ENCODE measurements at regions not wholly inside any gene's neighbourhood (a gene's known extent, or its start where the extent isn't known, plus 50 kb on each side); places are given as distances from the start of the nearest gene placed in this dataset.

DNA sequence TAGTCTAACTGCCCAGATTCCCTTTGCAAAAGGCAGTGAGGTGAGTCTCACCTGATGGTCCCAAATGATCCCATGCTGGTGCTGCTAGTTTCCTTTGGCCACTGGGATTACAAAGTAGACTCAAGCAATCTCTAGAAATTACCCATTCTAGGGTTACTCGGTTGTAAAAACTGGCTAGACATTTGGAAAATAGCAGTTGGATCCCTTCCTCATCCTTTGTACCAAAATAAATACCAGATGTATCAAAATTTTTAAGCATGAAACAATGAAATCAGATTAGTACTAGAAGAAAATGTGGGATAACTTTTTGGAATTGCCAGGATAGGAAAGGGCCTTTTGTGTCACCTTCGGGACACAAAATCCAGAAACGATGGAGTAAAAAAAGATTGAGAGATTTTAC, 112.9 kb upstream of the TOP1 start:
- H3K4me1 ChIP-seq (ENCODE audit: insufficient read depth, low read length) = no peaks in the 10 kb centered on the region
- H3K4me3 Mint-ChIP-seq (ENCODE audit: unreplicated experiment) = no peak overlapping the region
- no peak for TF ChIP-seq CTCF (IDR thresholded peaks at IDR 0.05; ENCODE audit: insufficient read depth, low read depth, low read length)
- TF ChIP-seq EZH2 (IDR thresholded peaks at IDR 0.05; ENCODE audit: insufficient read depth, low read length) = no peak
- H3K4me3 ChIP-seq (ENCODE audit: insufficient read depth, low read depth, low read length) = no peak overlapping the region
- no peaks in the 10 kb centered on the region for H3K4me1 Mint-ChIP-seq (ENCODE audit: low read depth, unreplicated experiment)
- peaks cover 4% of the 10 kb centered on the region for H3K27me3 Mint-ChIP-seq (ENCODE audit: low read depth, unreplicated experiment)
- peaks cover 5% of the 10 kb centered on the region for H3K9me3 Mint-ChIP-seq (ENCODE audit: unreplicated experiment)
- H3K27ac ChIP-seq (ENCODE audit: low read depth, low read length) = no peak overlapping the region
- no peaks in the 10 kb centered on the region for H3K9me3 ChIP-seq (ENCODE audit: insufficient read depth, low read depth, low read length)
- FAIRE-seq (no peak), DNase-seq (ENCODE audit: low read depth) (no peak)
- H4K20me1 ChIP-seq (ENCODE audit: insufficient read depth, low read length) = no peaks in the 10 kb centered on the region
- H3K36me3 ChIP-seq (ENCODE audit: insufficient read depth, low read length) = no peaks in the 10 kb centered on the region
- H3K79me2 ChIP-seq (ENCODE audit: insufficient read depth, low read length) = no peaks in the 10 kb centered on the region
- no peak overlapping the region for H3K9ac ChIP-seq (ENCODE audit: low read length)
- no peak overlapping the region for H3K27ac Mint-ChIP-seq (ENCODE audit: unreplicated experiment)
- no peak overlapping the region for H3K4me2 ChIP-seq (ENCODE audit: low read length)
- H2AFZ ChIP-seq (ENCODE audit: low read depth, low read length) = no peak overlapping the region
- H3K27me3 ChIP-seq (ENCODE audit: insufficient read depth, low read length) = no peaks in the 10 kb centered on the region
- H3K36me3 Mint-ChIP-seq (ENCODE audit: low read depth, unreplicated experiment) = no peaks in the 10 kb centered on the region

- H3K9ac ChIP-seq (ENCODE audit: low read length) = no peak overlapping the region
- H3K27me3 ChIP-seq (ENCODE audit: insufficient read depth, low read length) = no peaks in the 10 kb centered on the region
- no peaks in the 10 kb centered on the region for H3K9me3 ChIP-seq (ENCODE audit: insufficient read depth, low read depth, low read length)
- H3K79me2 ChIP-seq (ENCODE audit: insufficient read depth, low read length) = no peaks in the 10 kb centered on the region
- Mint-ChIP-seq H3K27me3 (ENCODE audit: low read depth, unreplicated experiment) (peaks cover 4% of the 10 kb centered on the region), H3K4me1 (ENCODE audit: low read depth, unreplicated experiment) (no peaks in the 10 kb centered on the region), H3K4me3 (ENCODE audit: unreplicated experiment) (no peak overlapping the region), H3K9me3 (ENCODE audit: unreplicated experiment) (peaks cover 5% of the 10 kb centered on the region), H3K27ac (ENCODE audit: unreplicated experiment) (no peak overlapping the region), H3K36me3 (ENCODE audit: low read depth, unreplicated experiment) (no peaks in the 10 kb centered on the region)
- H3K4me1 ChIP-seq (ENCODE audit: insufficient read depth, low read length) = no peaks in the 10 kb centered on the region
- H3K4me3 ChIP-seq (ENCODE audit: insufficient read depth, low read depth, low read length) = no peak overlapping the region
- FAIRE-seq (no peak), DNase-seq (ENCODE audit: low read depth) (no peak)
- no peak overlapping the region for H3K4me2 ChIP-seq (ENCODE audit: low read length)
- no peak overlapping the region for H2AFZ ChIP-seq (ENCODE audit: low read depth, low read length)
- H4K20me1 ChIP-seq (ENCODE audit: insufficient read depth, low read length) = no peaks in the 10 kb centered on the region
- TF ChIP-seq EZH2 (IDR thresholded peaks at IDR 0.05; ENCODE audit: insufficient read depth, low read length) (no peak), CTCF (IDR thresholded peaks at IDR 0.05; ENCODE audit: insufficient read depth, low read depth, low read length) (no peak)
- H3K27ac ChIP-seq (ENCODE audit: low read depth, low read length) = no peak overlapping the region
- no peaks in the 10 kb centered on the region for H3K36me3 ChIP-seq (ENCODE audit: insufficient read depth, low read length)
These were observed 112.3 kb upstream of the TOP1 start for GRCh38 chr20:40916276-40916675.

DNA sequence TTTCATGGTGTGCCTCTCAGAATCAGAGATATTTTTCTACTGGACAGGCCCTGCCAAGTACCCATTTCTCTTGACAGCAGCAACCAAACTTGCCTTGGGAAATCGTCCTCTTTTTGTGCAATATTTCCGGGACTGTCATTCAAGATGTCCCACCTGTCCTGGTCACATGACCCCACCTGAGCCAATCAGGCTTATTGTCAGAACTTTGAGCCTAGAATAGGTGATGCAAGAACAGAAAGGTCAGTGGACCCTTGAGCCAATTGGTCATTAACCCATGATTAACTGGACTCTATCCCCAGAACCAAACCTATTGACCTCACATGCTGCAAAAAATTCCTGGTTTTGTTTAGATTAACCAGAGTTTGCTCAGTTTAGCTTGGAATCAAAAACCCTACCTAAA, 108.3 kb upstream of the TOP1 start:
- Mint-ChIP-seq H3K4me3 (ENCODE audit: unreplicated experiment) (no peak overlapping the region), H3K9me3 (ENCODE audit: unreplicated experiment) (no peaks in the 10 kb centered on the region), H3K4me1 (ENCODE audit: low read depth, unreplicated experiment) (no peaks in the 10 kb centered on the region), H3K27me3 (ENCODE audit: low read depth, unreplicated experiment) (peaks cover 3% of the 10 kb centered on the region), H3K27ac (ENCODE audit: unreplicated experiment) (no peak overlapping the region), H3K36me3 (ENCODE audit: low read depth, unreplicated experiment) (no peaks in the 10 kb centered on the region)
- FAIRE-seq (no peak), DNase-seq (ENCODE audit: low read depth) (no peak)
- Histone ChIP-seq H4K20me1 (ENCODE audit: insufficient read depth, low read length) (no peaks in the 10 kb centered on the region), H3K27ac (ENCODE audit: low read depth, low read length) (no peak overlapping the region), H3K4me3 (ENCODE audit: insufficient read depth, low read depth, low read length) (no peak overlapping the region), H3K9ac (ENCODE audit: low read length) (no peak overlapping the region), H3K36me3 (ENCODE audit: insufficient read depth, low read length) (no peaks in the 10 kb centered on the region), H3K4me2 (ENCODE audit: low read length) (no peak overlapping the region), H3K9me3 (ENCODE audit: insufficient read depth, low read depth, low read length) (no peaks in the 10 kb centered on the region), H2AFZ (ENCODE audit: low read depth, low read length) (no peak overlapping the region), H3K79me2 (ENCODE audit: insufficient read depth, low read length) (no peaks in the 10 kb centered on the region), H3K4me1 (ENCODE audit: insufficient read depth, low read length) (no peaks in the 10 kb centered on the region), H3K27me3 (ENCODE audit: insufficient read depth, low read length) (no peaks in the 10 kb centered on the region)
- no peak for TF ChIP-seq CTCF (IDR thresholded peaks at IDR 0.05; ENCODE audit: insufficient read depth, low read depth, low read length)
- TF ChIP-seq EZH2 (IDR thresholded peaks at IDR 0.05; ENCODE audit: insufficient read depth, low read length) = no peak
